A673 (cell line): ENCODE measurements at regions not wholly inside any gene's neighbourhood (a gene's known extent, or its start where the extent isn't known, plus 50 kb on each side); places are given as distances from the start of the nearest gene placed in this dataset.

Source experiments
- BruUV-seq: library from RNA; stranded (reverse); fragments of 400-500 nt; replicated peaks from 2 replicates; lab custom pipeline; 2021; lab: Mats Ljungman, UMichigan
- CTCF ChIA-PET: fragments of 300-600 bp; sonication (Branson Sonifier 250); formaldehyde crosslinking; loops from one replicate; lab custom pipeline; 2022; ENCODE audit warnings: antibody characterized with exemption; lab: Charles Lee
- POLR2A ChIA-PET: fragments of 300-600 bp; sonication (Branson Sonifier 250); formaldehyde crosslinking; loops from one replicate; lab custom pipeline; 2022; ENCODE audit warnings: antibody characterized with exemption; ENCODE audit not compliant: low non-redundant PET; lab: Charles Lee
- DNase-seq: peaks from one replicate; pipeline ENCODE4 v3.0.0-alpha.2; 2015; ENCODE audit warnings: low spot score
- H3K27ac ChIP-seq: fragments of 200-600 bp; sonication (generic); 2 replicates; pipeline ENCODE4 v1.5.1; 2016; ENCODE audit warnings: mixed run types, low read depth, mild to moderate bottlenecking, mixed read lengths, antibody characterized with exemption, low read length; ENCODE audit not compliant: poor library complexity, severe bottlenecking
- H3K27me3 ChIP-seq: fragments of 200-600 bp; sonication (generic); replicated peaks from 2 replicates; pipeline ENCODE4 v1.6.1; 2017; ENCODE audit warnings: mixed run types, low read depth, mild to moderate bottlenecking, mixed read lengths, antibody characterized with exemption, low read length; ENCODE audit not compliant: insufficient read depth, poor library complexity
- H3K36me3 ChIP-seq: fragments of 200-600 bp; sonication (generic); 2 replicates; pipeline ENCODE4 v1.6.1; 2016; ENCODE audit warnings: mixed run types, mild to moderate bottlenecking, mixed read lengths, antibody characterized with exemption, low read length; ENCODE audit not compliant: insufficient read depth, poor library complexity, severe bottlenecking
- H3K4me1 ChIP-seq: fragments of 200-600 bp; sonication (generic); 2 replicates; pipeline ENCODE4 v1.6.1; 2017; ENCODE audit warnings: mixed run types, mild to moderate bottlenecking, mixed read lengths, antibody characterized with exemption, low read length; ENCODE audit not compliant: insufficient read depth, poor library complexity, severe bottlenecking
- H3K4me3 ChIP-seq: fragments of 200-600 bp; sonication (generic); 2 replicates; pipeline ENCODE4 v1.5.1; 2016; ENCODE audit warnings: low read depth, mixed run types, mild to moderate bottlenecking, mixed read lengths, low read length; ENCODE audit not compliant: poor library complexity, severe bottlenecking
- H3K9me3 ChIP-seq: fragments of 200-600 bp; sonication (generic); 2 replicates; pipeline ENCODE4 v1.6.1; 2016; ENCODE audit warnings: mixed run types, low read depth, mild to moderate bottlenecking, mixed read lengths, antibody characterized with exemption, low read length; ENCODE audit not compliant: poor library complexity, severe bottlenecking
- CTCF ChIP-seq: fragments of 300-800, 200-600 bp; sonication (generic); conservative IDR thresholded peaks from 2 replicates; pipeline ENCODE4 v1.5.1; 2017; ENCODE audit warnings: low read depth, mild to moderate bottlenecking, antibody characterized with exemption, low read length, moderate library complexity, mixed read lengths
- EZH2 ChIP-seq: fragments of 200-600 bp; sonication (generic); IDR thresholded peaks from 2 replicates; pipeline ENCODE4 v1.6.1; 2017; ENCODE audit warnings: borderline replicate concordance, low read depth, mild to moderate bottlenecking, mixed read lengths, antibody characterized with exemption, low read length; ENCODE audit not compliant: poor library complexity, severe bottlenecking
- intact Hi-C: fragments of 100-400 bp; cut with micrococcal nuclease; formaldehyde crosslinking; loops from one replicate; pipeline ENCODE4 v1.10.0; 2022; ENCODE audit not compliant: unreplicated experiment

- POLR2A ChIA-PET: no interaction called here
- no TSS peak for BruUV-seq
- Histone ChIP-seq H3K4me3 (no peak overlapping the region), H3K36me3 (no peaks in the 10 kb centered on the region), H3K4me1 (no peaks in the 10 kb centered on the region), H3K27me3 (no peaks in the 10 kb centered on the region), H3K9me3 (no peaks in the 10 kb centered on the region), H3K27ac (no peak overlapping the region)
- peak; percentile 38 for DNase-seq
- TF ChIP-seq EZH2 (no peak), CTCF (no peak)
- intact Hi-C loops: no loop called here
- CTCF ChIA-PET: no interaction called here
Observed at GRCh38 chr2:174663550-174663949, 65.9 kb upstream of the WIPF1 start.

- no peak for DNase-seq
- intact Hi-C loops: no loop called here
- TF ChIP-seq EZH2: no peak
- no peak for TF ChIP-seq CTCF
- Histone ChIP-seq H3K4me1 (no peaks in the 10 kb centered on the region), H3K27ac (no peak overlapping the region), H3K27me3 (no peaks in the 10 kb centered on the region), H3K9me3 (no peaks in the 10 kb centered on the region), H3K4me3 (no peak overlapping the region), H3K36me3 (no peaks in the 10 kb centered on the region)
- POLR2A ChIA-PET: no interaction called here
- CTCF ChIA-PET: no interaction called here
- BruUV-seq: no TSS peak
Observed at GRCh38 chr2:174662859-174663258, 65.3 kb upstream of the WIPF1 start.

- POLR2A ChIA-PET: no interaction called here
- Histone ChIP-seq H3K4me3 (no peak overlapping the region), H3K4me1 (no peaks in the 10 kb centered on the region), H3K27me3 (no peaks in the 10 kb centered on the region), H3K36me3 (no peaks in the 10 kb centered on the region), H3K27ac (no peak overlapping the region), H3K9me3 (no peaks in the 10 kb centered on the region)
- intact Hi-C loops: no loop called here
- no peak for DNase-seq
- BruUV-seq: no TSS peak
- no peak for TF ChIP-seq EZH2
- no peak for TF ChIP-seq CTCF
- CTCF ChIA-PET: no interaction called here
Observed at GRCh38 chr2:174662459-174662858, 64.9 kb upstream of the WIPF1 start.
